ENCODE measurements at regions not wholly inside any gene's neighbourhood (a gene's known extent, or its start where the extent isn't known, plus 50 kb on each side); places are given as distances from the start of the nearest gene placed in this dataset.
A peak's percentile ranks its signal among the peaks of the same experiment; 100 is the strongest.

DNA sequence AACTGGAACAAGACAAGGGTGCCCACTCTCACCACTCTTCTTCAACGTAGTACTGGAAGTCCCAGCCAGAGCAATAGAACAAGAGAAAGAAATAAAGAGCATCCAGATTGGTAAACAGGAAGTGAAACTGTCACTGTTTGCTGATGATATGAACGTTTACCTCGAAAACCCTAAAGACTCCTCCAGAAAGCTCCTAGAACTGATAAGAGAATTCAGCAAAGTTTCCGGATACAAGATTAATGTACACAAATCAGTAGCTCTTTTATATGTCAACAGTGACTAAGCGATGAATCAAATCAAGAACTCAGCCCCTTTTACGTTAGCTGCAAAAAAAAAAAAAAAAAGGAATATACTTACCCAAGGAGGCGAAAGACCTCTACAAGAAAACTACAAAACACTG lies 306.6 kb downstream of the PLK2 start:
- peaks cover 0 to 3% (median 0%) of the 10 kb centered on the region in 3 donors for H3K27me3 Mint-ChIP-seq
- H3K9me3 Mint-ChIP-seq = peaks cover 0 to 2% (median 0%) of the 10 kb centered on the region in 7 donors
- H3K27ac Mint-ChIP-seq = no peak overlapping the region
- no peaks in the 10 kb centered on the region for H3K36me3 Mint-ChIP-seq
- no peak overlapping the region for H3K4me3 Mint-ChIP-seq
- no peaks in the 10 kb centered on the region for H3K4me1 Mint-ChIP-seq
- ATAC-seq (ENCODE audit: low read depth in 2 of 2) = no peak
- no peak for DNase-seq

DNA sequence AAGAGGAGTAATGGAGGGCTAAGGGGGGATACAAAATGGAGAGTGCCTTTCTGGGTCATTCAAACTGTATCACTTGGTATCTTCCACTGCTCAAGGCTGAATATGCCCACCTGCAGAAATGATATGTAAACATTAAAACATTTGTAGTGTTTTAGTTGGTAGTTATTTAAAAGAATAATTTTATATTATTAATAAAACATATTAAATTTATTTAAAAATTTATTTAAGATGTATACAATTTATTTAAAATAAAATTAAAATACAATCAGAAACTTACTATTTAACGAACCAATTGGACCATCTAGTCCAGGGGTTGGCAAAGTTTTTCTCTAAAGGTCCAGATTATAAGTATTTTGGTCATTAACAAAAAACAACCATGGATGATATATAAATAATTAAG lies 308.5 kb downstream of the PLK2 start:
- Mint-ChIP-seq H3K4me3 (no peak overlapping the region), H3K9me3 (peaks cover 0 to 2% (median 0%) of the 10 kb centered on the region in 7 donors), H3K27ac (no peak overlapping the region), H3K36me3 (no peaks in the 10 kb centered on the region), H3K27me3 (no peaks in the 10 kb centered on the region), H3K4me1 (no peaks in the 10 kb centered on the region)
- ATAC-seq (ENCODE audit: low read depth in 2 of 2) (no peak), DNase-seq (no peak)

DNA sequence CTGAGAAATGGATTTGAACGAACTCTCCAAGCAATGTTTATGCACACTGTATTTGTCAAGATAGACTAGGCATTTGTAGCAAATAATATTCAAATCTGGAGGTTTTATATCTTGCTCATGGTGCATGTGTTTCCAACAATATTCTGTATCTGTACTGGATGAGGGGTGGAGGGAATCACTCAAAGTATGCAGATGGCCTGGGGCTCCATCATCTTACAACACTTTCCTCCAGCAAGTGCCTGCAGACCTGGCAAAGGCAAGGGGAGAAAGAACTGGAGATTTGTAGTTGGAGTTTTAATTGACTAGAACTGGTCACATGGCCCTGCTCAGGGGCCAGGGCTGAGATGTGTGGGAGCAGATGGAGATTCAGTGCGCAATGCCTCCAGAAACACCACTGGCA lies 309.0 kb downstream of the PLK2 start:
- Mint-ChIP-seq H3K9me3 (peaks cover 0 to 2% (median 0%) of the 10 kb centered on the region in 7 donors), H3K4me1 (no peaks in the 10 kb centered on the region), H3K27ac (no peak overlapping the region), H3K36me3 (no peaks in the 10 kb centered on the region), H3K4me3 (no peak overlapping the region), H3K27me3 (no peaks in the 10 kb centered on the region)
- ATAC-seq (ENCODE audit: low read depth in 2 of 2) (no peak), DNase-seq (no peak)

GRCh38 chr5:58149746-58150145 lies 310.1 kb downstream of the PLK2 start:
- H3K4me1 Mint-ChIP-seq = no peaks in the 10 kb centered on the region
- no peak for ATAC-seq (ENCODE audit: low read depth in 2 of 2)
- H3K36me3 Mint-ChIP-seq = no peaks in the 10 kb centered on the region

GRCh38 chr5:58149345-58149744 lies 310.5 kb downstream of the PLK2 start:
- Mint-ChIP-seq H3K9me3 (peaks cover 0 to 2% (median 0%) of the 10 kb centered on the region in 7 donors), H3K4me1 (no peaks in the 10 kb centered on the region), H3K27ac (no peak overlapping the region), H3K36me3 (no peaks in the 10 kb centered on the region), H3K27me3 (no peaks in the 10 kb centered on the region), H3K4me3 (no peak overlapping the region)
- DNase-seq (no peak), ATAC-seq (ENCODE audit: low read depth in 2 of 2) (no peak)

More at GRCh38 chr5:58149746-58150145, 310.1 kb downstream of the PLK2 start:
- Mint-ChIP-seq H3K4me3 (no peak overlapping the region), H3K27me3 (no peaks in the 10 kb centered on the region), H3K9me3 (peaks cover 0 to 2% (median 0%) of the 10 kb centered on the region in 7 donors), H3K27ac (no peak overlapping the region)
- DNase-seq = no peak

GRCh38 chr5:58148254-58148775 lies 311.6 kb downstream of the PLK2 start:
- peak overlapping the region in 1 of 6 donors; percentile 80 for H3K27ac Mint-ChIP-seq
- peaks cover 0 to 2% (median 0%) of the 10 kb centered on the region in 7 donors for H3K9me3 Mint-ChIP-seq
- DNase-seq = no peak
- ATAC-seq (ENCODE audit: low read depth in 2 of 2) = no peak
- no peak overlapping the region for H3K4me3 Mint-ChIP-seq
- no peaks in the 10 kb centered on the region for H3K4me1 Mint-ChIP-seq
- no peaks in the 10 kb centered on the region for H3K27me3 Mint-ChIP-seq
- no peaks in the 10 kb centered on the region for H3K36me3 Mint-ChIP-seq

DNA sequence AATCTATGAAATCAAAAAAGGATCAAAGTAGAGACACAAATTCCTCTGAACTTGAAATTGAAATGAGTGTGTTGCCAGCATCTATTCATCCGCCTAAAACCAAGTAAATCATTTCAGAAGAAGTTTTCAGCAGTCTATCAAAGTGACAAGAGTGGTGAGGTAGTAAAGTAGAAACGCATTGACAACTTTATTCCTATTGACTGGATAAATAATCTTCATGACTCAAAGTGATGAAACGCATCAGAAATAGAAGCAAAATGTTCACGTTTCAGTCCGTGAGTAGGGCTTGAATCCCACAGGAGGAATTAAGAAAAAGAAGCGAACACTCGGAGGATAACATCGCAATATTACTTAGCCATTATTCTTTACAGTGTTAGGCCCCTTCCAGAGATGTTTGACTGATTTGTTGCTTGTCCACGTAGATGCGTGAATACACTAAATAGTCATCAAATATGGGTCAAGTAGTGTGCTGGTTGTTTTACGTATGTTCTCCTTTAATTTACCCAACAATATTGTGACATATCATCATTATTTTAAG lies 314.4 kb downstream of the PLK2 start:
- DNase-seq (no peak), ATAC-seq (ENCODE audit: low read depth in 2 of 2) (no peak)
- Mint-ChIP-seq H3K9me3 (no peaks in the 10 kb centered on the region), H3K4me3 (no peak overlapping the region), H3K4me1 (no peaks in the 10 kb centered on the region), H3K36me3 (no peaks in the 10 kb centered on the region), H3K27ac (no peak overlapping the region), H3K27me3 (no peaks in the 10 kb centered on the region)

- no peak for ATAC-seq (ENCODE audit: low read depth in 2 of 2)
- no peaks in the 10 kb centered on the region for H3K9me3 Mint-ChIP-seq
Measured at GRCh38 chr5:58143727-58144126, 316.2 kb downstream of the PLK2 start.

GRCh38 chr5:58143181-58143580 lies 316.7 kb downstream of the PLK2 start:
- H3K4me3 Mint-ChIP-seq = no peak overlapping the region
- ATAC-seq (ENCODE audit: low read depth in 2 of 2) (no peak), DNase-seq (no peak)
- H3K4me1 Mint-ChIP-seq = no peaks in the 10 kb centered on the region
- no peaks in the 10 kb centered on the region for H3K36me3 Mint-ChIP-seq
- H3K9me3 Mint-ChIP-seq = no peaks in the 10 kb centered on the region
- H3K27ac Mint-ChIP-seq = no peak overlapping the region
- H3K27me3 Mint-ChIP-seq = no peaks in the 10 kb centered on the region

More at GRCh38 chr5:58143727-58144126, 316.2 kb downstream of the PLK2 start:
- Mint-ChIP-seq H3K4me3 (no peak overlapping the region), H3K4me1 (no peaks in the 10 kb centered on the region), H3K27me3 (no peaks in the 10 kb centered on the region), H3K36me3 (no peaks in the 10 kb centered on the region), H3K27ac (no peak overlapping the region)
- DNase-seq = no peak

GRCh38 chr5:58138791-58139190 lies 321.1 kb downstream of the PLK2 start:
- no peak for ATAC-seq (ENCODE audit: low read depth in 2 of 2)
- no peaks in the 10 kb centered on the region for H3K27me3 Mint-ChIP-seq
- H3K4me1 Mint-ChIP-seq = no peaks in the 10 kb centered on the region
- H3K9me3 Mint-ChIP-seq = no peaks in the 10 kb centered on the region
- no peak overlapping the region for H3K4me3 Mint-ChIP-seq
- no peak for DNase-seq
- H3K36me3 Mint-ChIP-seq = no peaks in the 10 kb centered on the region
- no peak overlapping the region for H3K27ac Mint-ChIP-seq

DNA sequence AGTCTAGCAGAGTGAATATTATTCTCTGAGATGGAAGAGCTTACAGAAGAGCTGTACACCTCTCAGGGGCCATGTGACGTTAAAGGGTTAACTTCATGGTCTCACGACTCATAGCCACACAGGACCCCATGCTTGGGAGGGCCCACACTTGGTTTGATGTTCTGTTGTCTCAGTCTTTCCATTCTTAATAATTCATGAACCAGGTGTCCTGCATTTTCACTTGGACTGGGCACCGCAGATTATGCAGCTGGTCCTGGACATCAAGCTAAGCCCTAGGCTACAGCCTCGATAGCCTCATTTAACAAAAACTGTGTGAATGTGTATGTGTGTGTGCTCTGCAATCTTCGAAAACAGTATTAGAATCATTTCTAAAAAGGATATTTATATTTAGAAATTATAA lies 323.5 kb downstream of the PLK2 start:
- Mint-ChIP-seq H3K27ac (no peak overlapping the region), H3K9me3 (no peaks in the 10 kb centered on the region), H3K27me3 (no peaks in the 10 kb centered on the region), H3K4me1 (no peaks in the 10 kb centered on the region), H3K36me3 (no peaks in the 10 kb centered on the region), H3K4me3 (no peak overlapping the region)
- DNase-seq = no peak
- ATAC-seq (ENCODE audit: low read depth in 2 of 2) = no peak

GRCh38 chr5:58135571-58136335 lies 324.1 kb downstream of the PLK2 start:
- ATAC-seq (ENCODE audit: low read depth in 2 of 2) (no peak), DNase-seq (no peak)
- H3K4me3 Mint-ChIP-seq = no peak overlapping the region
- no peaks in the 10 kb centered on the region for H3K9me3 Mint-ChIP-seq
- H3K27ac Mint-ChIP-seq = no peak overlapping the region
- no peaks in the 10 kb centered on the region for H3K4me1 Mint-ChIP-seq
- no peaks in the 10 kb centered on the region for H3K36me3 Mint-ChIP-seq
- no peaks in the 10 kb centered on the region for H3K27me3 Mint-ChIP-seq

- H3K36me3 Mint-ChIP-seq = no peaks in the 10 kb centered on the region
- H3K4me1 Mint-ChIP-seq = no peaks in the 10 kb centered on the region
- no peak overlapping the region for H3K4me3 Mint-ChIP-seq
- ATAC-seq (ENCODE audit: low read depth in 2 of 2) (no peak), DNase-seq (no peak)
- no peak overlapping the region for H3K27ac Mint-ChIP-seq
- H3K9me3 Mint-ChIP-seq = no peaks in the 10 kb centered on the region
- H3K27me3 Mint-ChIP-seq = no peaks in the 10 kb centered on the region
Measured at GRCh38 chr5:58133631-58134296, 326.1 kb downstream of the PLK2 start.

GRCh38 chr5:58133216-58133615 lies 326.7 kb downstream of the PLK2 start:
- Mint-ChIP-seq H3K27me3 (no peaks in the 10 kb centered on the region), H3K9me3 (no peaks in the 10 kb centered on the region), H3K4me1 (no peaks in the 10 kb centered on the region), H3K4me3 (no peak overlapping the region), H3K36me3 (no peaks in the 10 kb centered on the region), H3K27ac (no peak overlapping the region)
- no peak for ATAC-seq (ENCODE audit: low read depth in 2 of 2)
- no peak for DNase-seq

All from naive B cell (primary cell).